ENCODE measurements at regions not wholly inside any gene's neighbourhood (a gene's known extent, or its start where the extent isn't known, plus 50 kb on each side); places are given as distances from the start of the nearest gene placed in this dataset.
"Not testable (repeated sequence)": the region's sequence is repeated elsewhere in the genome, so short reads cannot be mapped to it uniquely, and the experiment has no call there.

DNA sequence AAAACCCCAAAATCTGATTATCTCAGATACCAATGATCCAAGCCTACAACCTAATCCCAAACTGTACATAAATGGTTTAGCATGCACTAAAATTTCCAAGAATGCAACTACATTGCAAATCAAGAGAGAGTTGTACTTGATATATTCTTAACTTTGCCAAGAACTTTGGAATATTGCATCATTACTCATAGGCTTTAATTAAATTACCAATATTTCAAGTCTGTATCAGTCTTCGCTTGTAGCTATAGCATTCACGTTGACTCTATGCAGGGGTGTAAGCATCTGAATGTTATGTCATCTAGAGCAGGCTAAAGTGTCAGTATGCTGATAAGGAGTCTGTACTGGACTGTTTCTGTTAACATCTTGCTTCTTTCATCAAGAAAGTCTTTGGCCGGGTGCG is 56.3 kb downstream of the FOXI3 start:
- DNase-seq (ENCODE audit: low read depth in 2 of 2): no peak

DNA sequence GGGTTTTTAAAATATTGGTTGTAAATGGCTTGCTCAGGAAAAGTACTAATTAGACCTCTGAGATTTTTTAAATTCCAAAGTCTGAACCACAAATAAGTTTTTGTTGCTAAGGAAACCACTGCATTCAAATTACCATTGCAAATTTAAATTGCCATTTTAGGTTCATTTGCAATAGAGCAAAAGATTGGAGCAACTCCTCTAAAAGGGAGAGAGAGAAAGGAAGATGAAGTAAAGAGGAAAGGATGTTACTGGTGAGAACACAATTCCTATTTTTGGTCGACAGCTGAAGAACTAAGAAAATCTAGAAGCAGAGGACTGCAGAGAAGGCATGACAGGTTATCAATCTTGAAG is 74.9 kb downstream of the FOXI3 start:
- DNase-seq (ENCODE audit: low read depth in 2 of 2): no peak

DNA sequence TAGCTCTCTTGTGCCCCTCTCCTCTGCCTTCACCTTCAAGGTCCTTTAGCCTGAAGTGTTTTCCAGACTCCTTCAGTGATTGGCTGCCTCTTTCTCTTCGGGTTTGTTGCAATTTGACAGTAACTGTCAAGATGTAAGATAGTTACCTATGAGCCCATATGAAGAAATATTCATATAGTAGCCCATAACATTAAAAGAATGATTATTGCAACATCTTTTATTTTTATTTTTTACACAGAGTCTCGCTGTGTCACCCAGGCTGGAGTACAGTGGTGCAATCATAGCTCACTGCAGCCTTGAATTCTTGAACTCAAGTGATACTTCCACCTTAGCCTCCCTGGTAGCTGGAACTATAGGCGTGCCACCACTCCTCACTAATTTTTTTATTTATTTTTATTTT is 80.5 kb downstream of the FOXI3 start:
- no peak for DNase-seq (ENCODE audit: low read depth in 2 of 2)

DNA sequence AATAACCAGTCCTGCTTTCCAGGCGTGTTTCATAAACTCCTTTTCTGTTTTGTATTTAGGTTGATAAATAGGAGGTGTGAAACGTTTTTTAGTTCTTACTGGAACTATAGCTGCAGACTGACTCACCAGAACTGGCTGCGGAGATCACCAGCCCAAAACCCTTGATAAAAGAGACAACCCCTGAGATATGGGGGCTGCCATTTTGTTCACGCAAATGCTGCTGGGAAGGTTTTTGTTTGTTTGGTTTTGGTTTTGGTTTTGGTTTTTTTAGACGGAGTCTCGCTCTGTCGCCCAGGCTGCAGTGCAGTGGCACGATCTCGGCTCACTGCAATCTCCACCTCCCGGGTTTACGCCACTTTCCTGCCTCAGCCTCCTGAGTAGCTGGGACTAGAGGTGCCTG is 87.1 kb downstream of the FOXI3 start:
- DNase-seq (ENCODE audit: low read depth in 2 of 2): not testable (repeated sequence)

DNA sequence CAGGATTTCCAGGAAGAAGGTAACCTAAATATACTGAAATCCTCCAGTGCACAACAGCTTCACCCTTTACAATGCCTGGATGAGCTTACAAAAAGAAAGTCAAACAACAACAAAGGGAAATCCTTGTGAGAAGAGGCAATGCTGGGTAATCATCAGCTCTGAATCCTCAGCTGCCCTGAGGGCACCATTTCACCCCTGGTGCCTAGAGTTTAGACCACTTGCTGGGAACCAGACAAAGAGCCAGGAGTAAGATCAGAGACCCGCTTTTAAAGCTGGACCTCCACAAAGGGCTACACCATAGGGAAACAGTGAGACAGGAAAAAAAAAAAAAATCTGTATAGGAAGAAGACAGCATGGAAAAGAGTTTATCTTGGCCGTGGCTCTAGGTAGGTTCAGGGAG is 97.0 kb downstream of the FOXI3 start:
- DNase-seq (ENCODE audit: low read depth in 2 of 2): no peak

DNA sequence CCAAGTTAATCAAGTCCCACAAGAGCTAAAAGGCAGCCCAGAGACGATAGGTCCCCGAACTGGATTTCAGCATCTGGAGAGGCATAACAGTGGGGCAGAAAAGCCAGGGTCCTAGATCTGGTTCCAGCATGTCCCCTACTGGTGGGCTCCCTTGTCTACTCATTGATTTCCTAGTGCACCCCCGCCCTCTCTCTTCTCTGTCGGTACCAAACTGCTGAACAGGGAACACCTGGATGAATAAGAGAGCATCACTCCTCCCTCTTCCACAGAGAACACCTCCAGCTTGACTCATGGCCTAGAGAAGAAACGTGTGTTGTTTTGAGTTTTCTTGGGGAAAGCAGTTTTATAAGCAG is 101.3 kb downstream of the FOXI3 start:
- DNase-seq (ENCODE audit: low read depth in 2 of 2): no peak

DNA sequence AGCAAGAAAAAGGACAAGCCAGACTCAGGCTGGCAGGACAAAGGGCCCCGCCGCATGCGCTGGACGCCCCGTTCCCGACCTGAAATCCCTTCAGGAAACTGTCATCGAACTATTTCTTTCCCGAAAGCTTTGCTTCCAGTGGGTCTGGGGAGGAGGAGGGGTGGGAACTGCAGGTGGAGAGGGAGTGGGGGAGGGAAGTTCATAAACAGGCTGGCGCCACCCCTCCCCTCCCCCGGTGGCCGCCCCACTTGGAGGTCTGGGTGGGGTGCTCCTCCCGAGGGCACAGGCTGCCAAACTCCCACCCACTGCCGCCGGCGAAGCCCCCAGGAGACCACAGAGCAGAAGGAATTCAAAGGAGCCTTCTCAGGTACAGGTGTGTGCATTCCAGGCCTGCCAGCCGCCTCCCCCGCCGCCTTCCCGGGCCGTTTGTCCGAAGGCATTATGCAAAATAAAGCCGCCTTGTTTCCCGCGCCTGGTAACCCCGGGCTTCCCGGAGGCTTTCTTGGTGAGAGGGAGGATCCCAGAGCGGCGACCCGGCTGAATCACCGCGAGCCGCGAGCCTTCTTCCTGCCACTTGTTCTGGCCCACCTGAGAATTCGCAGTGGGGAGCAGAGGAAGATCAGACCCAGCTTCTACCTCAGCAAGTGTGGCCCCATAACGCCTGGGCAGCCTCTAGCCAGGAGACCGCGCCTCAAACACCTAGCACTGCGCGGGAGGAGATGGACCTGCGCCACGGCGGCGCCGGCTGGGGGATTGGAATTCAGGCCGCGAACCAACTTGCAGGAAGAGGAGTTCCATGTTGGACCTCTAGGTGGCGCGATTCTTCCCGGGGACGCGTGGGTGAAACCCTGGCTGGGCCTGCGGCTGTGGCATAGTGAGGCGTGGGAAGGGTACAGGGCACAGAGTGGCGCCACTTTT is 101.9 kb downstream of the FOXI3 start:
- peak; percentile 15 to 31 for DNase-seq (ENCODE audit: low read depth in 2 of 2)

DNA sequence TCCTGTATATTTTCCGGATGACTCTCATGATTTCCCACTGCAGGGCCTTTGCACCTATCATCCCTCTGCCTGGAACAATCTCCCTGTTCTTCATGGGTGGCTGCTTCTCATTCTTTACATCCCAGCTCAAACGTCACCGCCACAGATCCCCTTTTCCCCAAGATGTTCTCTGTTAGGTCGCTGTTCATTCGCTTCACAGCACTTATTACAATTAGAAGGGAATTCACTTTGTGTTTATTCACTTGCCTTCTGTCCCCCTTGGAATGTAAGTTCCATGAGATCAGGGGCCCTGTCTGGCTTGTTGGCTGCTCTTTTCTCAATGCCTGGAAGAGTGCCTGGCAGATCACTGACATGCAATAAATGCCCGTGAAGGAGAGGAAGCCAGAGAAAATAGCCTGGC is 106.7 kb downstream of the FOXI3 start:
- no peak for DNase-seq (ENCODE audit: low read depth in 2 of 2)

DNA sequence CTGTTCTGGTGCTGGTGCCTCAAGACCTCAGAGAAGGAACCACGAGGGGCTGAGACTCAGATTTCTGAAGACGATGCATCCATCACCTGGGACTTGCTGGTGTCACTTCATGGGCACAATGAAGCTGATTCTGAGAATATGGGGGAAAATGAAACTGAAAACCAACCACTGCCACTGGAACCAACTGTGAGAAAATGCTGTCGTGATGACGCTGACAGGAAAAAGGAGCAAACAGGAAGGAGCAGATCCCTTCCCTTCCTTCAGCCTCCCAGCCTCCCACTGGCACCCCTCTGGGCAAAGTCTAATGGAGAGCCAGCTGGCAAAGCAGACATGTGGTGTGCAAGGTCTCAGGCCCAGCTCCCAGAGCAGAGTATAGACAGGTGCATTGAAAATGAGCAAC is 109.7 kb downstream of the FOXI3 start:
- DNase-seq (ENCODE audit: low read depth in 2 of 2): no peak

DNA sequence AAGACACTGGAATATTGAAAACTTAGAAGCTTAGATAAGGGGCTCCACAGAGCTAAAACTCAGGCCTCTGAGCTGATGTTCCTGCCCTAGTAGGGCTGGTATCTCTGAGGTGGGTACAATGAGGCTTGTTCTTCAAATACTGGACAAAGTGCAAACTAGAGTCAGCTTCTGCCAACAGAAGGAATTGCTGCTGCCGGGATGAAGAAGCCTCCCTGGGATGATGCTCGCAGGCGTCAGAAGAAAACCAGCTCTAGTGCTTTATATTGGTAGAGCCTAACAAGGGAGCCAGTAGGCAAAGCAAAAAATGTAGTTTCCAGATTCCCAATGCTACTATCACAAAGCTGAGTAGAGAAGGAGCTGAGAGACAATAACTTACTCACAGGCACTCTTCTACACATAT is 118.1 kb downstream of the FOXI3 start:
- no peak for DNase-seq (ENCODE audit: low read depth in 2 of 2)

DNA sequence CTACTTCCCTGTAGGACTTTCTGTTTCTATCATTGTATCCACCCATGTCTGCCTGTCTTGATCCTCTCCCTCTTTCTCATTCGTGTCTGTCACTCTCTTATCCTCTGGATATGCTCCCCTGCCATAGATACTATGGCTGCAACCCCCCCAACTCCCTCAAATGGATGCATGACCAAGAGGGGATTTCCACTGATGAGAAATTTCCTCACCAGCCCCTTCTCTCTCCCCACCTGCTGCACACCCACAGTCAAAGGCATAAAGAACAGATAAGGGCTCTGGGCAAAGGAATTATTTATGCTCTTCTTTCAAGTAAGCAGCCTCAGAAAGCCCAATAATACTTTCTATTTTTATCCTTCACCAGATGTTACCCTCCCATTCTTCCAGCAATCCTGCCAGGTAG is 121.3 kb downstream of the FOXI3 start:
- DNase-seq (ENCODE audit: low read depth in 2 of 2): no peak

DNA sequence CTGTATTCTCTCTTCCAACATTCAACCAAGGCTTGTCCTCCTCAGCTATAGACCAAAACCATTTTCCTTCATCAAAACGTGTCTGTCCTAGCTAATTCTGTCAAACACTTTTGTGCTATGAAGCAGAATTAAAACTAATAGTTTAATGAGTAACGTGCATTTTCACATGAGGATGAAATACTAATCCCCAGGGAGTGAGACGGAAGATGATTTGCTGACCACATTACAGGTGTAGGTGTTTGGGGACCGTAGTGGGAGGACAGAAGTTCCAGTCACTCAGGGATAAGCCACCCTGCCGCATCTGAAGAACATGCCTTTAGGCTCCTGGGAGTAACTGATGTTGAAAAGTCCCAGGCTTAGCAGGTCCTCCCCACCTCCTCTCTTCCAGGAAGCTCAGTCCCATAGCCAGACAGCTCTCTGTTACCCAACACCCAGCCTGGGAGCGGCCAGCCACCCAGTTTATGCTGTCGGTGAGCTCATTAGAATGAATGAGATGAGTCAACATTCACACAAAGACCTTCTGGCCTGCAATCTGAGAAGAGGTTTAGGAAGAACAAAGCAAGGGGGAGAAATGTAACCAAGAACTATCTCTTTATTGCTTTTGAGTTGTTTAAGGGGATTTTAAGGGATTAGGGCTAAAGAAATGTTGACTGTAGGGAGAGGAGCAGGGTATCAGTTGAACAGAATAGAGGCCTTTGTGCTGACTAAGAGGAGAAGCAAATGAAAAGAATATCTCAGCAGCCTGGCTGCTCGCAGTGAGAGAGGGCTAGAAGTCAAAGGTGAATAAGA is 122.5 kb downstream of the FOXI3 start:
- no peak for DNase-seq (ENCODE audit: low read depth in 2 of 2)

DNA sequence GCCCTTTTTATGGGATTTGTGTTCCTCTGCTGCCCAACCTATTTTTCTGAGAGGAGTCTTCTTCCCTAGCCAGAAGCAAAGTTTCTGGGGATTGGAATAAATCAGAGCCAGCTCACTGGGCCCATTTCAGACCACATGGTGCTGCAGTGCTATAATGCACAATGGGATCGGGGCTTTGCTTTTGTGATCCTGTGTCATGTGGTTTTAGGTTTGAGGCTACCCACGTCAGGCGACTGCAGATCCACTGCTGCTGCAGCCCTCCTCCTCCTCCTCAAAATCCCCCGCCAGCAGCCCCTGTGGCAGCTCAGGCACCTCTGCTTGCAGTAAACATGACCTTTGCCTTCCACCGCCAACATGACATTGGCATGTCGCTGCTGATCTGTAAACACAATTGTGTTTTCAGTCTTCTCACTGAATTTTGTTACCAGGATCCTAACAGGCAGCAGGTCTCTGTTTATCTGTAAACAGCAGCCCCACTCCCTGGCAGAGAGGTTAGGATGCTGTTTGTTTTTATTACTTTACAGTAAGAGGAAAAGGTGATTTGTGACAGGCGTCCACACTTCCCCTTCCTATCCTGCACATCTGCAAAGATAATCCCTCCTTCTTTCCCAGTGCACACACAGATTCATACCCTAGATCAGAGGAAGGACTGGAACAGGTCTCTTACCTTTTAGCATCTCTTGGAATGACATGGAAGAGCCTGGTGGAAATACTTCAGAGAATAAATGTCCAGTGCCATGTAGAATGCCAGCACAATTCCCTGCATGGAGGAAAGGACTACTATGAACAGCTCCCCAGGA is 130.8 kb downstream of the FOXI3 start:
- DNase-seq (ENCODE audit: low read depth in 2 of 2): no peak

DNA sequence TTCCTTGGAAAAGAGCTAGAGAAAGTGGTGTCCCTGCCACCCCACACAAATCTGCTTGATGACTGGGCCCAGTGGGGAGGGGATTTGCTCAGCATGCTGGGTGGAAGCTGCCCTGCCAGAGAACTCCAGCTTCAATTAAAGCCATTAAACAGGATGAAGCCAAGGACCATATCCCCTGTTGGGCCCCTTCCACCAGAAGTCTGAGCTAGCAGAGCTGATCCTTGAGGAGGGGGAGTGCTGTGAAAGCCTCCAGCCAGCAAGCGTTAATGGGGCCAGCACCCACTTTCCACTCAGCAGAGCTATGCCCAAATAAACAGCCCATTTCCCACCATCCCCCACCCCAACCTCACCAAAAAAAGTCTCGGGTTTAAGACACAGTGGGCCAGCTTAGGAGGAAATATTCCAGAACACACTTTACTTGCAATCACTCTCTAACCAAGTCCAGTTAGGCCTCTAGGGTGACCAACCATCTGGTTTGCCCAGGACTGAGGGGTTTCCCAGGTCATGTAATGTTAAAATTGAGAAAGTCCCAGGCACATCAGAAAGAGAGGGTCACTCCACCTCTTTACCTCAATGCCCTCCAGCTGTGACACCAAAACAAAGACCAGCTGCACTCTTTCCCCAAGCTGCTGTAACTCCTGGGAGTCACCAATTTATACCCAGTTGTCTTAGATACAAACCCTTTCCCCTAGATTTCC is 132.3 kb downstream of the FOXI3 start:
- DNase-seq (ENCODE audit: low read depth in 2 of 2): no peak

DNA sequence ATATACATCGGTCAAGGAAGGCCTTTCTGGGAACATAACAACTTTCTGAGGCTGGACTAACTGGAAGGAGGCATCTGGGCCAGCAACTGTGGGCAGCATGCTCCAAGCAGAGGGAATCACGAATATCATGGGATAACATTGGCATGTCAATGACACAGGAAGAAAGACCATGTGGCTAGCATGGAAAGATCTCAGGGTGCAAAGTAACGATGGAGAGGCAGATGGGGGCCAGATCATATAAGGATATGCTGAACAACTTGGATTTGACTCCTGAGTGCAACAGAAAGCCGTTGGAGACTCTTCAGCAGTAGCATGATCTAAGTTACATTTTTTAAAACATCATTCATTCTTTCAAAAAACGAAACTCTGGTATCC is 133.6 kb downstream of the FOXI3 start:
- no peak for DNase-seq (ENCODE audit: low read depth in 2 of 2)

DNA sequence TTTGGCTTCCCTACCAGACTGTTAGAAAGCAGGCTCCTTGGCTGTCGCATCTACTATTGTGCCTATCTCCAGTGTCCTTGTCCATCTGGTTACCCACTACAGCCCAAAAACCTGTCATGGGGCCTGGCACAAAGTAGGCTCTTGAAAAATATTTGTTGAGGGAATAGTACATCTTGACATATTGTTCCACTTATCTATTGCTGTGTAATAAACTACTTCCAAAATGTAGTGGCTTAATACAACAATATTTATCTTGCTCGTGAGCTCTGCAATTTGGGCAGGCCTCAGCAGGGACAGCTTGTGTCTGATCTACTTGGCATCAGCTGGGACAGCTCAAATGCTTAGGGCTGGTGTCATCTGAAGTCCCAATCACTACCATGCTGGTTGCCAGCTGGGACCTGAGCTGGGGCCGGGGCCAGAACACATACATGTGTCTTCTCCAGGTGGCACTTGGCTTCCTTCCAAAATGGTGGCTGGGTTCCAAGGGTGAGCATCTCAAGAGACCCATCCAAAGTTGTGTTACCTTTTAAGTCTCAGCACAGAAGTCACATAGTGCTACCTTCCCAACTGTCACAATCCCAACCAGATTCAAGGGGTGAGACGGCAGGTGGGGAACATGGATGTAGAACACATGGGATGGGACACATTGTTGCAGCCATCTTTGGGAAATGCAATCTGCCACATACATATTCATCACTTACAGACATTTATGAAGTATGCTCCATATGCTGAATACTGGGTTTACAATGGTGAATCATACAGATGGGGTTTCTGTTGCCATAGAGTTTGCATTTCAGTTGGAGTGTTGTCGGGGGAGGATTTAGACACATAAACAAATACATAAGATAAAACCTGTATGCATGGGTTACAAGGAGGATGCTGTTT is 134.2 kb downstream of the FOXI3 start:
- no peak for DNase-seq (ENCODE audit: low read depth in 2 of 2)

DNA sequence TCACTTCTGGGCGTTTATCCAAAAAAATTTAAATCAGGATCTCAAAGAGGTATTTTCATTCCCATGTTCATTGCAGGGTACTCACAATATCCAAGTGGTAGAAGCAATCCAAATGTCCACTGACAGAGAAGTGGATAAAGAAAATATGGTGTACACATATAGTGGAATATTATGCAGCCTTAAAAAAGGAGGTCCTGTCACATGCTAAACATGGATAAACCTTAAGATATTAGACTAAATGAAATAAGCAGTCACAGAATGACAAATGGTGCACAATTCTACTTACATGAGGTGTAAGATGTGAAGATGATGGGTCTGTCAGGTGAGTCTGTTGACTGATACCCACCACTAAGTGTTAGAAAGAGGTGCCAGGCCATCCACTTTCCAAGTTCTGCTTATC is 140.6 kb downstream of the THNSL2 start:
- DNase-seq (ENCODE audit: low read depth in 2 of 2): no peak

DNA sequence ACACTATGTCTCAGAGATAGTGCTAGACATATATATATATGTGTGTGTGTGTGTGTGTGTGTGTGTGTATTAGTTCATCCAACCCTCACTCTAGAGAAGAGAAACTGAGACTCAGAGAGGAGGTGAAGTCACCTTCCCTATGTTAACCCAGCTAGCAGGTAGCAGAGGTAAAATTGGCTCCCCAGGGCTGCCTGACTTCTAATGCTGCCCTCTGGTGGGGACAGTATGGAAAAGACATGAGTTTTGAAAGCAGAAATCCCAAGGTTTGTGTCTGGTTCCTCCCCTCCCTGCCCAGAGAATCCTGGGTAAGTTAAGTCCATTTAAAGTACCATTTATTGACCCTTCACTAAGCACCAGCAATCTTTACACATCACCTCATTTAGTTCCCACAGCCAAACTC is 137.7 kb downstream of the THNSL2 start:
- no peak for DNase-seq (ENCODE audit: low read depth in 2 of 2)

DNA sequence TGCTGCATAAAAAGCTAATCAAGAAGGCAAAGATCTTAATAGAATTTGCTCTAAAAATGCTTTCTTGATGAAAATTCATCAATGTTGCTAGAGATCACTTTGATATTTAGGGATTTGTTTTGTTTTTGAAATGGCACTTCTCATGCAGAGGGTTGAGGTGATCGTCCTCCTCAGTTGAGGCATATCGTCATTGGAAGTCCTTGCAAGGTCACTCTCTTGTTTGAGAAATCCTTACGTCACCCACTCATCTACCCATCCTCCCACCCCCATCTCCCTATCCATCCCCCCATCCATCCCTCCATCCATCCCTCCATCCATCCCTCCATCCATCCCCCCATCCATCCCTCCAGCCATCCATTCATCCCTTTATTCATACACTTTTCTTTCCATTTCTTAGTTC is 133.7 kb downstream of the THNSL2 start:
- no peak for DNase-seq (ENCODE audit: low read depth in 2 of 2)

DNA sequence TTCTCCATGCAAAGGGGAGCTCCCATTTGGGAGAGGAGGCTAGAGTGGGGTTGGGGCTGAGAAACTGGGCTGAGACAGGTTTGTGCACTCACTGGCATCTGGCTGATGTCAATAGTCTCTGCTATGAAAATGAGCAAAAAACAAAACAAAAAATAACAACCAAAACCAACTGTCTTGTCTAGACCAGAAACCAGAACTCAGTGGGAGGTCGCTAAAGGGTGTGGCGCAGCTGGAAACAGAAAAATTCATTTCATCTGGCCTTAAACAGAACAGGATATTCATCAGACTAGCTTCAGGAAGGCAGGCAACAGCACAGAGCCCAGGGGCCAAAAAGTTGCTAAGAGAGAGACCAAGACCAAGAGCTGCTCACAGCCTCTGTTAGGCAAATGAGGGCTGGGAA is 126.1 kb downstream of the THNSL2 start:
- DNase-seq (ENCODE audit: low read depth in 2 of 2): no peak
